NCI-H82 treated with DMSO at 0.1 percent for 48 hours (cell line): ENCODE measurements at regions not wholly inside any gene's neighbourhood (a gene's known extent, or its start where the extent isn't known, plus 50 kb on each side); places are given as distances from the start of the nearest gene placed in this dataset.

Experiments
- DNase-seq: peaks from one replicate; lab custom pipeline; 2025; ENCODE audit not compliant: unreplicated experiment; lab: John Stamatoyannopoulos, UW

- no peak for DNase-seq
Measured at GRCh38 chr4:1480720-1481119, 74.5 kb upstream of the NKX1-1 start.

GRCh38 chr4:1479454-1479853, 73.2 kb upstream of the NKX1-1 start:
- no peak for DNase-seq

- no peak for DNase-seq
Measured at GRCh38 chr4:1478766-1479355, 72.6 kb upstream of the NKX1-1 start.

GRCh38 chr4:1477045-1477840, 71.0 kb upstream of the NKX1-1 start:
- no peak for DNase-seq

GRCh38 chr4:1476140-1476513, 69.9 kb upstream of the NKX1-1 start:
- DNase-seq = no peak

GRCh38 chr4:1475277-1476139, 69.3 kb upstream of the NKX1-1 start:
- no peak for DNase-seq

GRCh38 chr4:1474126-1475090, 68.2 kb upstream of the NKX1-1 start:
- DNase-seq = no peak

GRCh38 chr4:1473718-1474117, 67.5 kb upstream of the NKX1-1 start:
- DNase-seq = no peak

GRCh38 chr4:1472911-1473518, 66.8 kb upstream of the NKX1-1 start:
- DNase-seq = no peak

GRCh38 chr4:1472148-1472797, 66.0 kb upstream of the NKX1-1 start:
- no peak for DNase-seq

- no peak for DNase-seq
Measured at GRCh38 chr4:1471443-1472147, 65.4 kb upstream of the NKX1-1 start.

GRCh38 chr4:1470816-1471442, 64.7 kb upstream of the NKX1-1 start:
- DNase-seq = no peak

- no peak for DNase-seq
Measured at GRCh38 chr4:1470393-1470670, 64.1 kb upstream of the NKX1-1 start.

GRCh38 chr4:1469607-1470392, 63.6 kb upstream of the NKX1-1 start:
- no peak for DNase-seq

GRCh38 chr4:1469043-1469442, 62.8 kb upstream of the NKX1-1 start:
- DNase-seq = no peak

GRCh38 chr4:1467581-1468458, 61.6 kb upstream of the NKX1-1 start:
- DNase-seq = no peak

- DNase-seq = no peak
Measured at GRCh38 chr4:1466863-1467165, 60.6 kb upstream of the NKX1-1 start.
